ENCODE measurements at regions not wholly inside any gene's neighbourhood (a gene's known extent, or its start where the extent isn't known, plus 50 kb on each side); places are given as distances from the start of the nearest gene placed in this dataset.

GRCh38 chr20:11852811-11853210, 64.9 kb upstream of the BTBD3 start (continued):
- TF ChIP-seq CTCF (conservative IDR thresholded peaks at IDR 0.05; ENCODE audit: low read depth in 2 of 2) (no peak), EZH2phosphoT487 (IDR thresholded peaks at IDR 0.05; ENCODE audit: unreplicated experiment) (no peak), CREB1 (CRISPR knock-in tag; IDR thresholded peaks at IDR 0.05; ENCODE audit: low read depth) (no peak), EZH2 (IDR thresholded peaks at IDR 0.05; ENCODE audit: low read depth, unreplicated experiment) (no peak), NANOG (IDR thresholded peaks at IDR 0.05; ENCODE audit: borderline replicate concordance) (no peak), STAT1 (IDR thresholded peaks at IDR 0.05; ENCODE audit: unreplicated experiment) (no peak), ETS1 (IDR thresholded peaks at IDR 0.05) (no peak)

- H3K4me1 ChIP-seq (ENCODE audit: insufficient read depth): peaks cover 9% of the 10 kb centered on the region
- no peak overlapping the region for H3K27ac ChIP-seq (ENCODE audit: low read depth)
- Mint-ChIP-seq H3K9me3 (no peaks in the 10 kb centered on the region), H3K27ac (no peak overlapping the region), H3K4me3 (no peak overlapping the region), H3K4me1 (peaks cover 19% of the 10 kb centered on the region), H3K27me3 (ENCODE audit: insufficient read depth, low read depth, poor library complexity) (peaks cover 2% of the 10 kb centered on the region), H3K36me3 (ENCODE audit: low read depth) (no peaks in the 10 kb centered on the region)
- no peaks in the 10 kb centered on the region for H3K27me3 ChIP-seq (ENCODE audit: insufficient read depth)
- H3K79me2 ChIP-seq (replicated peaks; ENCODE audit: insufficient read depth): no peaks in the 10 kb centered on the region
- no peak overlapping the region for H3K4me3 ChIP-seq
- no peak overlapping the region for H2AFZ ChIP-seq
- no peak overlapping the region for H3K4me2 ChIP-seq
- ATAC-seq: no peak
- no peaks in the 10 kb centered on the region for H3K36me3 ChIP-seq (ENCODE audit: insufficient read depth)
- no peak for DNase-seq (ENCODE audit: low spot score)
- H4K20me1 ChIP-seq (replicated peaks; ENCODE audit: insufficient read depth): no peaks in the 10 kb centered on the region
- no peaks in the 10 kb centered on the region for H3F3A ChIP-seq (replicated peaks; ENCODE audit: low read depth)
- H3K9me2 ChIP-seq (ENCODE audit: insufficient read depth): 0 out of 2 replicates have a peak, but pooled peaks cover 3% of the 10 kb centered on the region
- TF ChIP-seq EZH2phosphoT487 (IDR thresholded peaks at IDR 0.05; ENCODE audit: unreplicated experiment) (no peak), EZH2 (IDR thresholded peaks at IDR 0.05; ENCODE audit: low read depth, unreplicated experiment) (no peak), CTCF (conservative IDR thresholded peaks at IDR 0.05; ENCODE audit: low read depth in 2 of 2) (no peak), ZNF331 (CRISPR knock-in tag; IDR thresholded peaks at IDR 0.05; ENCODE audit: low read depth) (no peak), CREB1 (CRISPR knock-in tag; IDR thresholded peaks at IDR 0.05; ENCODE audit: low read depth) (no peak), STAT1 (IDR thresholded peaks at IDR 0.05; ENCODE audit: unreplicated experiment) (no peak), REST (IDR thresholded peaks at IDR 0.05; ENCODE audit: unreplicated experiment) (no peak)
These were observed 64.3 kb upstream of the BTBD3 start for GRCh38 chr20:11853359-11853758.

All from GM23338 (cell line).